Osteoblast (primary cell): ENCODE measurements at regions not wholly inside any gene's neighbourhood (a gene's known extent, or its start where the extent isn't known, plus 50 kb on each side); places are given as distances from the start of the nearest gene placed in this dataset.

Experiments used
- DNase-seq: peaks from one replicate; pipeline ENCODE4 v3.0.0; 2011; ENCODE audit warnings: low spot score, mixed read lengths; ENCODE audit not compliant: insufficient read length; ENCODE audit errors: missing footprints
- H2AFZ ChIP-seq: 2 replicates; pipeline ENCODE4 v1.6.0; 2011; ENCODE audit warnings: mild to moderate bottlenecking, low read length
- H3K27ac ChIP-seq: 2 replicates; pipeline ENCODE4 v1.5.1; 2011; ENCODE audit warnings: mild to moderate bottlenecking, low read depth, low read length, moderate library complexity
- H3K27me3 ChIP-seq: 2 replicates; pipeline ENCODE4 v1.6.0; 2012; ENCODE audit warnings: mild to moderate bottlenecking, control low read depth, inconsistent platforms, low read length, moderate library complexity; ENCODE audit not compliant: insufficient read depth
- H3K36me3 ChIP-seq: 2 replicates; pipeline ENCODE4 v1.5.1; 2011; ENCODE audit warnings: mild to moderate bottlenecking, low read length, control low read depth, moderate library complexity; ENCODE audit not compliant: insufficient read depth
- H3K4me1 ChIP-seq: 2 replicates; pipeline ENCODE4 v1.5.1; 2011; ENCODE audit warnings: mild to moderate bottlenecking, low read length, control low read depth, moderate library complexity; ENCODE audit not compliant: insufficient read depth
- H3K4me2 ChIP-seq: 2 replicates; pipeline ENCODE4 v1.6.0; 2011; ENCODE audit warnings: mild to moderate bottlenecking, low read length; ENCODE audit not compliant: insufficient read depth
- H3K4me3 ChIP-seq: fragments of 200-600 bp; sonication (generic); 3 replicates; pipeline ENCODE4 v1.5.1; 2012; ENCODE audit warnings: mild to moderate bottlenecking, low read length, inconsistent platforms; ENCODE audit not compliant: insufficient read depth
- H3K79me2 ChIP-seq: 2 replicates; pipeline ENCODE4 v1.6.0; 2012; ENCODE audit warnings: mild to moderate bottlenecking, low read length, control low read depth, inconsistent platforms; ENCODE audit not compliant: insufficient read depth
- H3K9me3 ChIP-seq: 2 replicates; pipeline ENCODE4 v1.5.1; 2011; ENCODE audit warnings: low read depth, low read length, control low read depth
- H4K20me1 ChIP-seq: 2 replicates; pipeline ENCODE4 v1.6.0; 2012; ENCODE audit warnings: mild to moderate bottlenecking, low read length, control low read depth; ENCODE audit not compliant: insufficient read depth
- TF ChIP-seq, protein P1 (sequence below): IDR thresholded peaks from 2 replicates; pipeline ENCODE4 v1.5.1; 2011; ENCODE audit warnings: mild to moderate bottlenecking, low read depth, low read length, moderate library complexity; ENCODE audit errors: extremely low read depth

GRCh38 chr4:65023883-65024670 is 614.8 kb upstream of the TECRL start:
- no peaks in the 10 kb centered on the region for H4K20me1 ChIP-seq
- H3K27ac ChIP-seq: no peak overlapping the region
- H3K79me2 ChIP-seq: no peaks in the 10 kb centered on the region
- no peak for DNase-seq
- no peaks in the 10 kb centered on the region for H3K9me3 ChIP-seq
- TF ChIP-seq, protein P1, sequence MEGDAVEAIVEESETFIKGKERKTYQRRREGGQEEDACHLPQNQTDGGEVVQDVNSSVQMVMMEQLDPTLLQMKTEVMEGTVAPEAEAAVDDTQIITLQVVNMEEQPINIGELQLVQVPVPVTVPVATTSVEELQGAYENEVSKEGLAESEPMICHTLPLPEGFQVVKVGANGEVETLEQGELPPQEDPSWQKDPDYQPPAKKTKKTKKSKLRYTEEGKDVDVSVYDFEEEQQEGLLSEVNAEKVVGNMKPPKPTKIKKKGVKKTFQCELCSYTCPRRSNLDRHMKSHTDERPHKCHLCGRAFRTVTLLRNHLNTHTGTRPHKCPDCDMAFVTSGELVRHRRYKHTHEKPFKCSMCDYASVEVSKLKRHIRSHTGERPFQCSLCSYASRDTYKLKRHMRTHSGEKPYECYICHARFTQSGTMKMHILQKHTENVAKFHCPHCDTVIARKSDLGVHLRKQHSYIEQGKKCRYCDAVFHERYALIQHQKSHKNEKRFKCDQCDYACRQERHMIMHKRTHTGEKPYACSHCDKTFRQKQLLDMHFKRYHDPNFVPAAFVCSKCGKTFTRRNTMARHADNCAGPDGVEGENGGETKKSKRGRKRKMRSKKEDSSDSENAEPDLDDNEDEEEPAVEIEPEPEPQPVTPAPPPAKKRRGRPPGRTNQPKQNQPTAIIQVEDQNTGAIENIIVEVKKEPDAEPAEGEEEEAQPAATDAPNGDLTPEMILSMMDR: no peak
- no peak overlapping the region for H3K4me2 ChIP-seq
- H3K4me3 ChIP-seq: no peak overlapping the region
- no peaks in the 10 kb centered on the region for H3K27me3 ChIP-seq
- H2AFZ ChIP-seq: no peak overlapping the region
- H3K4me1 ChIP-seq: no peaks in the 10 kb centered on the region
- no peaks in the 10 kb centered on the region for H3K36me3 ChIP-seq

GRCh38 chr4:65023081-65023480 is 613.8 kb upstream of the TECRL start:
- no peaks in the 10 kb centered on the region for H3K27me3 ChIP-seq
- H3K79me2 ChIP-seq: no peaks in the 10 kb centered on the region
- H4K20me1 ChIP-seq: no peaks in the 10 kb centered on the region
- no peak overlapping the region for H3K4me3 ChIP-seq
- no peak overlapping the region for H3K4me2 ChIP-seq
- H3K36me3 ChIP-seq: no peaks in the 10 kb centered on the region
- no peak for DNase-seq
- no peak overlapping the region for H3K27ac ChIP-seq
- no peaks in the 10 kb centered on the region for H3K4me1 ChIP-seq
- no peaks in the 10 kb centered on the region for H3K9me3 ChIP-seq
- no peak overlapping the region for H2AFZ ChIP-seq
- TF ChIP-seq, protein P1: no peak

DNA sequence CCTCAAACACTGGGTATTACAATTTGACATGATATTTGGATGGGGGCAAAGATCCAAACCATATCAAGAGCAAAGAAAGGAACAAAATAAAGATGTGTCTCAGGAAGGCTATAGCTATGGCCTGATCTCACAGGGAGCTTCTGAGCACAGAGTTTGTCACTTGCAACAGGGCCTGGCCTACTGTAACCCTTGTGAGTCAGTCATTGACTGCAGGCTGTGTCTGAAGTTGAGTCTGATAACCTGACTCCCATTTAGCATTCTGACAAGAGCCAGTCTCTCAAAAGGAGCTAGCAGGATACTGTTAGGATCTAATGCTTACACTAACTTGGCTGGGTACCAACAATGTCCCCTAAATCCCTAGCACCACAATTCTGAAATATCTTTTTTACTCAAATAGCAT is 612.5 kb upstream of the TECRL start:
- Histone ChIP-seq H3K4me2 (no peak overlapping the region), H2AFZ (no peak overlapping the region), H4K20me1 (no peaks in the 10 kb centered on the region), H3K79me2 (no peaks in the 10 kb centered on the region), H3K27me3 (no peaks in the 10 kb centered on the region), H3K36me3 (no peaks in the 10 kb centered on the region), H3K4me1 (no peaks in the 10 kb centered on the region), H3K9me3 (no peaks in the 10 kb centered on the region), H3K27ac (no peak overlapping the region), H3K4me3 (no peak overlapping the region)
- TF ChIP-seq, protein P1: no peak
- DNase-seq: no peak

- no peak overlapping the region for H2AFZ ChIP-seq
- no peaks in the 10 kb centered on the region for H3K79me2 ChIP-seq
- H3K27ac ChIP-seq: no peak overlapping the region
- no peaks in the 10 kb centered on the region for H3K4me1 ChIP-seq
- H3K4me3 ChIP-seq: no peak overlapping the region
- no peaks in the 10 kb centered on the region for H3K36me3 ChIP-seq
- no peaks in the 10 kb centered on the region for H3K9me3 ChIP-seq
- H3K4me2 ChIP-seq: no peak overlapping the region
- TF ChIP-seq, protein P1: no peak
- H4K20me1 ChIP-seq: no peaks in the 10 kb centered on the region
- DNase-seq: no peak
- no peaks in the 10 kb centered on the region for H3K27me3 ChIP-seq
These were observed 611.9 kb upstream of the TECRL start for GRCh38 chr4:65021149-65021548.
